Fibroblast of mammary gland (primary cell): ENCODE measurements at regions not wholly inside any gene's neighbourhood (a gene's known extent, or its start where the extent isn't known, plus 50 kb on each side); places are given as distances from the start of the nearest gene placed in this dataset.
A peak's percentile ranks its signal among the peaks of the same experiment; 100 is the strongest.

Experiments used
- DNase-seq: peaks from one replicate; pipeline ENCODE4 v3.0.0-alpha.2; 2010; ENCODE audit warnings: low read depth
- H3K4me3 ChIP-seq: 2 replicates; pipeline ENCODE4 v1.5.1; 2011; ENCODE audit warnings: low read depth, mild to moderate bottlenecking, low read length, moderate library complexity; ENCODE audit not compliant: control insufficient read depth
- CTCF ChIP-seq: conservative IDR thresholded peaks from 2 replicates; pipeline ENCODE4 v1.5.1; 2011; ENCODE audit warnings: low read depth, low read length, inconsistent platforms; ENCODE audit not compliant: control insufficient read depth, insufficient read depth

DNA sequence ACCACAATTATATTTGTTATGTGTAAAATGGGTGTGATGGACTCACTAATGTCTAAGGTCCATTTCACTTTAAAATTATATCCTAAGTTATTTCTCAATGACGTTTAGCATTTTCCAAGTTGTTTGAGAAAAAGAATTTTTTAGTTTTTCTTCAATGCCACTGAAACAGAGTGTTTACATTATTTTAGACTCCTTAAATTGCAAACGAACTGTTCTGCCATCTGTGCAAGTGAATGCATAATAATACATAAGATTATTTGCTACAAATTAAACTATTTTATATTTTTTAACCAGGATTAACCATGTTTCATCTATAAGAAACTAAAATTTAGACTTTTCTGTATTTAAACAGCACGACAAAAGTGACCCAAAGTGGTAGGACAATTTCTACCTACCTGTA is 425.4 kb downstream of the NDFIP2 start:
- TF ChIP-seq CTCF: no peak
- H3K4me3 ChIP-seq: no peak overlapping the region
- DNase-seq: no peak

DNA sequence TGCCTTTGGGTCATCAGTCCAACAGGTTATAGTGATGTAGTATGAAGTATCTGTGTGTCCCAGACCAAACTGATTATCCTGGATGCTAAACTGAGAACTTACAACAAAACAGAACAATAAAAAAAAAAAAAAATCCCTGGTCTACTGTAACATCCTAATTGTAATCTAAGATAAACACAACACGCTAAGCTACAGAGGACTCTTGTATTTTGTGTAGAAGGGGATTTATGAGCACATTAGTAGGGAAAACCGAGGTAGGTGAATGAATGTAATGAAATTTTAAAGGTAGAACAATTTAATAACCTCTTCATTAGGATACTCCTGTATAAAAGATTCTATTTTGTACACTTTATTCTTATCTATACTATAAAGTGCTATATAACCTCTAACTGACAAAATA is 424.1 kb downstream of the NDFIP2 start:
- no peak for TF ChIP-seq CTCF
- DNase-seq: no peak
- no peak overlapping the region for H3K4me3 ChIP-seq

DNA sequence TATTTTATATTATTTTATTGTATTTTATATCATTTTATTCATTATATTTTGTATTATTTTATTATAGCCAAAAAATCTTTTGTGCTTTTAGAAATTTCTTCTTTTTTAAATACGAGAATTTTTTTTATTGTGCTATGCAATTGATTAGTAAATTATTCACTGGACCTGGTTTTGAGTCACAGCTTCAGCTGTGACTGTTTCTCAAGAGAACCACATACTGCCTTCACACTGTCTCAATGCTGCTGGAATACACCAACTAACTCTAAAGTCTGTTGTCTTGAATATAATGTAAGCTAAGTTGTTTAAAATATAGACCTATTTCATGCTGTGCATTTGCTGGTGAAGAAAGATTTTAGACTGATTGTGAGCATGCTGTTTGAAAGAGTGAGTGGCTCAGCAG is 423.6 kb downstream of the NDFIP2 start:
- no peak overlapping the region for H3K4me3 ChIP-seq
- TF ChIP-seq CTCF: no peak
- DNase-seq: no peak

DNA sequence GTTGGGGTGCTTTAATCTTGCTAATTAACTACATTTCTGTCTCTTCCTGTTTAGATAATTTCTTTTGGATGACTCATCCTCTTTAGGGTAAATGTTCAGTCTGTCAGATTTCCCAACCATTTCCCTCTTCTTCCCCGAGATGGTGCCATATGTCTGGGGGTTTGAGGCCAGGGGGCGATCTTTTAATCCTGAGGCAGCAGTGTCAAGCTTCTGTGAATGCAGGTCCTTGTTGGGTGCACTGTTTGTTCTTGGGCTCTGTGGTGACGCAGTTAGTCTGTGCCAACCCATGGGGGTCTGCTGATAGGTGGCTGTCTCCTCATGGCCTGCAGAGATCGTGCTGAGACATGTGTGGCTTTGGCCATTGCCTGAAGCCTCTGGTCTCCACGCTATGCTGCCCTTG is 420.4 kb downstream of the NDFIP2 start:
- TF ChIP-seq CTCF: peak; percentile 28
- peak; percentile 46 for DNase-seq
- H3K4me3 ChIP-seq: no peak overlapping the region

- no peak overlapping the region for H3K4me3 ChIP-seq
- no peak for DNase-seq
- TF ChIP-seq CTCF: no peak
Observed at GRCh38 chr13:79900356-79900755, 419.4 kb downstream of the NDFIP2 start.

GRCh38 chr13:79898996-79899395 is 418.0 kb downstream of the NDFIP2 start:
- peak; percentile 22 for DNase-seq
- no peak overlapping the region for H3K4me3 ChIP-seq
- TF ChIP-seq CTCF: no peak

DNA sequence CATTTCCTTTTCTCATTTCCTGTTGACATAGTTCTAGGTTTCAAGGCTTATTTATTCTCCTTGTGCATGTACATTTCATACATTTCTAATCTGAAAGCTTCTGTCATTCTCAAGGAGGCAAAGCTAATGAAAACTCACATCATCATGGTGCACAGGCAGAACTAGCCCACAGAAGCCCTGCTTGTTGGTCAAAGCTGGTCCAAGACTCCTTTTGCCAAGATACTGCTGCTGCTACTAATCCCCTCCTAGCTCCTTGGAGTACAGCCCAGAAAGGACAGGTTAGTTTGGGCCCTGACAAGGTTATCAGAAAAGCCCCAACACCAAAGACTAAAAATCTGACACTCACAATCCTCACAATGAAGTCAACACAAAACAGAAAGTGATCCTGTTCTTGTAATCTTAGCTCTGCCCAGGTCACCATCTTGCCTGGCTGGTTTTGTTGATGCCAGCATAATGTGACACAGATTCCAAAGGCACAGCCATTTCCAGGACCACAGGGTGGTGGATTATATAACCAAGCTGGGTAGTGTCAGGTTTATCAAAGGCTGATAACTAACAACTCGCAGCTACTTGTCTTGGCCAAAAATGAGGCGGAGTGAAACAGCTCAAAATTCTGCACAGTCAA is 417.4 kb downstream of the NDFIP2 start:
- H3K4me3 ChIP-seq: no peak overlapping the region
- no peak for DNase-seq
- no peak for TF ChIP-seq CTCF
